GM13976 (cell line): ENCODE measurements at regions not wholly inside any gene's neighbourhood (a gene's known extent, or its start where the extent isn't known, plus 50 kb on each side); places are given as distances from the start of the nearest gene placed in this dataset.

ENCODE experiments used
- DNase-seq: peaks from one replicate; pipeline ENCODE4 v3.0.0; 2012; ENCODE audit warnings: low spot score
- CTCF ChIP-seq: IDR thresholded peaks from 2 replicates; pipeline ENCODE4 v1.5.1; 2012; ENCODE audit warnings: borderline replicate concordance, mild to moderate bottlenecking; ENCODE audit not compliant: insufficient read depth; ENCODE audit errors: extremely low read depth, missing control alignments, control extremely low read depth
- in situ Hi-C: fragments of 300-500 bp; cut with MboI; formaldehyde crosslinking; loops from one replicate; pipeline ENCODE4 v1.12.0; 2022; ENCODE audit warnings: low sequenced_read_pairs, mixed read lengths, inconsistent platforms; ENCODE audit not compliant: unreplicated experiment

- no peak for DNase-seq
- in situ Hi-C loops = no loop called here
- no peak for TF ChIP-seq CTCF
These were observed 267.2 kb downstream of the ENGASE start for GRCh38 chr17:79341816-79342215.

- no peak for DNase-seq
- no peak for TF ChIP-seq CTCF
- in situ Hi-C loops = no loop called here
These were observed 266.7 kb downstream of the ENGASE start for GRCh38 chr17:79341222-79341780.

- in situ Hi-C loops = no loop called here
- DNase-seq = peak; percentile 79
- TF ChIP-seq CTCF = no peak
These were observed 266.0 kb downstream of the ENGASE start for GRCh38 chr17:79340333-79341221.

GRCh38 chr17:79339321-79339720 is 264.7 kb downstream of the ENGASE start:
- in situ Hi-C loops = no loop called here
- TF ChIP-seq CTCF = no peak
- no peak for DNase-seq

- in situ Hi-C loops = no loop called here
- DNase-seq = no peak
These were observed 264.0 kb downstream of the ENGASE start for GRCh38 chr17:79338604-79339003.

GRCh38 chr17:79338152-79338551 is 263.5 kb downstream of the ENGASE start:
- in situ Hi-C loops = no loop called here
- TF ChIP-seq CTCF = no peak
- DNase-seq = no peak

More at GRCh38 chr17:79338604-79339003, 264.0 kb downstream of the ENGASE start:
- TF ChIP-seq CTCF = no peak

- no peak for DNase-seq
- no peak for TF ChIP-seq CTCF
- in situ Hi-C loops = no loop called here
These were observed 262.4 kb downstream of the ENGASE start for GRCh38 chr17:79337053-79337452.
